GM19240 (cell line): ENCODE measurements at regions not wholly inside any gene's neighbourhood (a gene's known extent, or its start where the extent isn't known, plus 50 kb on each side); places are given as distances from the start of the nearest gene placed in this dataset.

Experiments used
- DNase-seq: peaks from one replicate; pipeline ENCODE4 v3.0.0; 2011; ENCODE audit warnings: low spot score; ENCODE audit not compliant: insufficient read length

GRCh38 chr17:70011750-70012149 lies 63.3 kb upstream of the KCNJ16 start:
- no peak for DNase-seq

GRCh38 chr17:70013911-70014310 lies 61.1 kb upstream of the KCNJ16 start:
- no peak for DNase-seq

GRCh38 chr17:70017112-70017511 lies 57.9 kb upstream of the KCNJ16 start:
- no peak for DNase-seq

GRCh38 chr17:70017941-70018340 lies 57.1 kb upstream of the KCNJ16 start:
- DNase-seq = no peak

- no peak for DNase-seq
These were observed 53.3 kb upstream of the KCNJ16 start for GRCh38 chr17:70021726-70022125.

GRCh38 chr17:70022175-70022574 lies 52.9 kb upstream of the KCNJ16 start:
- no peak for DNase-seq

- DNase-seq = no peak
These were observed 50.8 kb upstream of the KCNJ16 start for GRCh38 chr17:70024253-70024652.
